Fibroblast of the aortic adventitia (primary cell): ENCODE measurements at regions not wholly inside any gene's neighbourhood (a gene's known extent, or its start where the extent isn't known, plus 50 kb on each side); places are given as distances from the start of the nearest gene placed in this dataset.

ENCODE experiments used
- DNase-seq: peaks from one replicate; pipeline ENCODE4 v3.0.0-alpha.2; 2010; ENCODE audit warnings: low read depth
- H3K4me3 ChIP-seq: 2 replicates; pipeline ENCODE4 v1.5.1; 2011; ENCODE audit warnings: low read depth, mild to moderate bottlenecking, control low read depth, low read length, moderate library complexity
- CTCF ChIP-seq: IDR thresholded peaks from 2 replicates; pipeline ENCODE4 v1.5.1; 2011; ENCODE audit warnings: mild to moderate bottlenecking, low read length, control low read depth, inconsistent platforms; ENCODE audit not compliant: insufficient read depth

- H3K4me3 ChIP-seq, result no peak overlapping the region
- DNase-seq, result no peak
- no peak for TF ChIP-seq CTCF
These were observed 180.5 kb upstream of the PTPRD start for GRCh38 chr9:10793306-10793705.

DNA sequence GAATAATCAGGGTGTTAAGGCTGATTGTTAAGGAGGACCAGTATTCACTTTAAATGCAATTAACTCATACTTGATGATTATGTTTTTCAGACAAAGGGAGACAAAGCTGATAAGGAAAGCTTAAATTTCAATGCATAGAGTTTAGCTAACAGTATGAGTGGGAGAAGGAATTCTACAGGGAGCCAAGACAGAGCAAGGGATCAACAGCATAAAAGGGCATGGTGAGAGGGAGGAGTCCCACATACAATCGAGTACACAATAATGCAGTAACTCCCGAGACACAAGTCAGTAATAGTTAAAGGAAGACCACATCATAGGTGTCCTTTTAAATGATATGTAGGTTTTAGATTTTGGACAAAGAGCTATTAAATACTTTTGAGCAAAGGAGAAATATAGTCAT, 191.7 kb upstream of the PTPRD start:
- TF ChIP-seq CTCF, result no peak
- no peak for DNase-seq
- no peak overlapping the region for H3K4me3 ChIP-seq

GRCh38 chr9:10806868-10807267, 194.1 kb upstream of the PTPRD start:
- no peak overlapping the region for H3K4me3 ChIP-seq
- no peak for TF ChIP-seq CTCF
- no peak for DNase-seq

GRCh38 chr9:10818206-10818605, 205.4 kb upstream of the PTPRD start:
- H3K4me3 ChIP-seq, result no peak overlapping the region
- TF ChIP-seq CTCF, result no peak
- no peak for DNase-seq

- no peak overlapping the region for H3K4me3 ChIP-seq
- no peak for DNase-seq
- no peak for TF ChIP-seq CTCF
These were observed 223.1 kb upstream of the PTPRD start for GRCh38 chr9:10835791-10836463.

GRCh38 chr9:10843151-10843550, 230.3 kb upstream of the PTPRD start:
- TF ChIP-seq CTCF, result no peak
- DNase-seq, result no peak
- H3K4me3 ChIP-seq, result no peak overlapping the region

DNA sequence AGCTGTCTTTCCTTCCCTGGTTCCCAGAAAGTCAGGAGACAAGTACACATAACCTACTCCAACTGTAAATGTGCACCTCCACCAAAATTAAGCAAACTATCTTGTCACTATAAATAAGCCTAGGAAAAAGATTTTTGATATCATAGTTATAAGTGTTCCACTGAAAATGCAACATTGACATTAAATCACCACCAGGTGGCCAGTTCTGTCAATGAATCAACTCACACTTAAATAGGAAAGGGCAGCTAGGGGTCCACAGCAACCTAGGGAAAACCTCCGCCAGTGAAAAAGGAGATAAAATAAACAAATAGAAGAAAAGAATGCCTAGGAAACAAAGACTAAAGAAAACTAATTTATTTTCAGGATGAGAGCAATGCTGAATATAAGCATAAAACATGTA, 243.0 kb upstream of the PTPRD start:
- DNase-seq, result peak; percentile 3
- H3K4me3 ChIP-seq, result no peak overlapping the region
- peak; percentile 30 for TF ChIP-seq CTCF
